Panc1 (cell line): ENCODE measurements at regions not wholly inside any gene's neighbourhood (a gene's known extent, or its start where the extent isn't known, plus 50 kb on each side); places are given as distances from the start of the nearest gene placed in this dataset.
"Not testable (repeated sequence)": the region's sequence is repeated elsewhere in the genome, so short reads cannot be mapped to it uniquely, and the experiment has no call there.

Experiments
- ATAC-seq: fragments of 200-7000 bp; cut with Tn5 transposase; 2 replicates; pipeline ENCODE4 v1.9.1; 2020; ENCODE audit warnings: mild to moderate bottlenecking, moderate library complexity
- BruUV-seq: library from RNA; stranded (reverse); fragments of 400-500 nt; replicated peaks from 2 replicates; lab custom pipeline; 2021; lab: Mats Ljungman, UMichigan
- CTCF ChIA-PET: fragments of 300-600 bp; sonication (Branson Sonifier 250); formaldehyde crosslinking; loops from one replicate; lab custom pipeline; 2022; ENCODE audit warnings: antibody characterized with exemption; lab: Charles Lee
- POLR2A ChIA-PET: fragments of 300-600 bp; sonication (Branson Sonifier 250); formaldehyde crosslinking; loops from one replicate; lab custom pipeline; 2022; ENCODE audit warnings: antibody characterized with exemption; lab: Charles Lee
- DNase-seq: peaks from one replicate; pipeline ENCODE4 v3.0.0-alpha.2; 2010; ENCODE audit warnings: low read depth, low spot score
- H3K27ac ChIP-seq: 2 replicates; pipeline ENCODE4 v1.5.1; 2011; ENCODE audit warnings: mild to moderate bottlenecking, low read length, inconsistent platforms
- H3K27me3 ChIP-seq: fragments of 200-500 bp; sonication (Bioruptor generic); 2 replicates; pipeline ENCODE4 v1.6.0; 2014; ENCODE audit warnings: low read length, inconsistent platforms; ENCODE audit not compliant: control insufficient read depth, insufficient read depth
- H3K36me3 ChIP-seq: fragments of 200-500 bp; sonication (Bioruptor generic); 2 replicates; pipeline ENCODE4 v1.5.1; 2014; ENCODE audit warnings: inconsistent platforms, mild to moderate bottlenecking, low read length, moderate library complexity; ENCODE audit not compliant: control insufficient read depth, insufficient read depth
- H3K4me1 ChIP-seq: 2 replicates; pipeline ENCODE4 v1.5.1; 2011; ENCODE audit warnings: inconsistent platforms, mild to moderate bottlenecking, low read length, moderate library complexity; ENCODE audit not compliant: control insufficient read depth, insufficient read depth
- H3K4me3 ChIP-seq, 2 experiments: 2 replicates each; pipeline ENCODE4 v1.5.1; 2011 to 2012; ENCODE audit warnings: low read depth in 2 of 2, low read length in 2 of 2, mild to moderate bottlenecking in 2 of 2, inconsistent platforms in 1 of 2, moderate library complexity in 1 of 2
- H3K9me3 ChIP-seq: fragments of 200-500 bp; sonication (Bioruptor generic); 2 replicates; pipeline ENCODE4 v1.5.1; 2014; ENCODE audit warnings: low read depth, mild to moderate bottlenecking, inconsistent platforms, low read length, moderate library complexity; ENCODE audit not compliant: control insufficient read depth, insufficient read depth
- CTCF ChIP-seq: fragments of 450-650 bp; IDR thresholded peaks from 2 replicates; pipeline ENCODE4 v1.5.1; 2017; ENCODE audit warnings: mild to moderate bottlenecking
- POLR2AphosphoS5 ChIP-seq: IDR thresholded peaks from 2 replicates; pipeline ENCODE4 v1.6.1; 2012; ENCODE audit warnings: mild to moderate bottlenecking, low read depth, low read length, moderate library complexity
- REST ChIP-seq, 2 experiments: IDR thresholded peaks; 2 replicates each; pipeline ENCODE4 v1.6.1; 2011 to 2012; ENCODE audit warnings: low read depth in 2 of 2, control low read depth in 1 of 2, low read length in 1 of 2, mild to moderate bottlenecking in 1 of 2, moderate library complexity in 1 of 2; ENCODE audit not compliant: insufficient read depth in 1 of 2
- SIN3A ChIP-seq: IDR thresholded peaks from 2 replicates; pipeline ENCODE4 v1.6.1; 2012; ENCODE audit warnings: low read depth, mild to moderate bottlenecking, low read length, moderate library complexity, borderline replicate concordance; ENCODE audit not compliant: insufficient read depth
- TCF7L2 ChIP-seq: IDR thresholded peaks from 2 replicates; pipeline ENCODE4 v1.6.1; 2011; ENCODE audit warnings: mild to moderate bottlenecking, low read depth, low read length, inconsistent platforms
- in situ Hi-C: cut with HindIII; loops from 2 replicates; pipeline ENCODE4 v1.10.0; 2016; ENCODE audit warnings: low sequenced_read_pairs, low pct_unique_long_range_greater_than_20kb
- intact Hi-C: fragments of 100-400 bp; cut with micrococcal nuclease; formaldehyde crosslinking; loops from one replicate; pipeline ENCODE4 v1.10.0; 2022; ENCODE audit not compliant: unreplicated experiment

GRCh38 chr4:174047363-174047762, 236.1 kb downstream of the FBXO8 start:
- TF ChIP-seq REST (IDR thresholded peaks at IDR 0.05; ENCODE audit: insufficient read depth in 1 of 2, low read depth in 2 of 2, low read length in 1 of 2) (no peak), TCF7L2 (no peak), POLR2AphosphoS5 (no peak), SIN3A (no peak), CTCF (no peak)
- no TSS peak for BruUV-seq
- CTCF ChIA-PET, result no interaction called here
- in situ Hi-C loops, result no loop called here
- DNase-seq, result no peak
- POLR2A ChIA-PET, result no interaction called here
- H3K27ac ChIP-seq, result no peak overlapping the region
- intact Hi-C loops, result no loop called here
- H3K27me3 ChIP-seq, result no peaks in the 10 kb centered on the region
- H3K4me1 ChIP-seq, result no peaks in the 10 kb centered on the region
- no peaks in the 10 kb centered on the region for H3K36me3 ChIP-seq
- no peak overlapping the region for H3K4me3 ChIP-seq
- no peak for ATAC-seq
- H3K9me3 ChIP-seq, result no peaks in the 10 kb centered on the region

- POLR2A ChIA-PET, BruUV-seq, H3K27ac ChIP-seq, H3K9me3 ChIP-seq, H3K27me3 ChIP-seq, ATAC-seq, in situ Hi-C loops, H3K4me3 ChIP-seq, CTCF ChIA-PET, intact Hi-C loops, H3K4me1 ChIP-seq, H3K36me3 ChIP-seq, DNase-seq: not testable (repeated sequence)
Measured at GRCh38 chr4:174045829-174046228, 237.6 kb downstream of the FBXO8 start.

- in situ Hi-C loops, result no loop called here
- H3K4me3 ChIP-seq, result no peak overlapping the region
- H3K27ac ChIP-seq, result no peak overlapping the region
- no TSS peak for BruUV-seq
- H3K4me1 ChIP-seq, result no peaks in the 10 kb centered on the region
- H3K27me3 ChIP-seq, result no peaks in the 10 kb centered on the region
- ATAC-seq (no peak), DNase-seq (no peak)
- H3K9me3 ChIP-seq, result no peaks in the 10 kb centered on the region
- TF ChIP-seq TCF7L2, result no peak
- TF ChIP-seq CTCF, result no peak
- no peak for TF ChIP-seq REST (IDR thresholded peaks at IDR 0.05; ENCODE audit: insufficient read depth in 1 of 2, low read depth in 2 of 2, low read length in 1 of 2)
- TF ChIP-seq SIN3A, result no peak
- TF ChIP-seq POLR2AphosphoS5, result no peak
- ChIA-PET CTCF (no interaction called here), POLR2A (no interaction called here)
- H3K36me3 ChIP-seq, result no peaks in the 10 kb centered on the region
- intact Hi-C loops, result no loop called here
Measured at GRCh38 chr4:174045381-174045780, 238.1 kb downstream of the FBXO8 start.
